H1 (cell line): ENCODE measurements at regions not wholly inside any gene's neighbourhood (a gene's known extent, or its start where the extent isn't known, plus 50 kb on each side); places are given as distances from the start of the nearest gene placed in this dataset.

Experiments used
- CTBP2 ChIP-seq: IDR thresholded peaks from 2 replicates; pipeline ENCODE4 v1.7.0; 2011; ENCODE audit warnings: borderline replicate concordance, mild to moderate bottlenecking, moderate library complexity, mixed read lengths, low read length; ENCODE audit not compliant: insufficient read depth, insufficient read length
- RBBP5 ChIP-seq: IDR thresholded peaks from 2 replicates; pipeline ENCODE4 v1.7.1; 2012; ENCODE audit warnings: low read depth, mild to moderate bottlenecking, inconsistent platforms, low read length, moderate library complexity, borderline replicate concordance
- SP2 ChIP-seq: IDR thresholded peaks from 2 replicates; pipeline ENCODE4 v1.6.1; 2012; ENCODE audit warnings: mild to moderate bottlenecking, low read length, inconsistent platforms
- SRF ChIP-seq: IDR thresholded peaks from 2 replicates; pipeline ENCODE4 v1.6.1; 2011; ENCODE audit warnings: mild to moderate bottlenecking, low read depth, low read length, moderate library complexity
- TCF12 ChIP-seq: IDR thresholded peaks from 2 replicates; pipeline ENCODE4 v1.6.1; 2011; ENCODE audit warnings: low read depth, mild to moderate bottlenecking, low read length
- ZNF274 ChIP-seq: IDR thresholded peaks from 2 replicates; pipeline ENCODE4 v1.7.0; 2012; ENCODE audit warnings: low read length, borderline replicate concordance; ENCODE audit errors: extremely low read depth

- TF ChIP-seq RBBP5 (no peak), TCF12 (no peak), CTBP2 (no peak), SP2 (no peak), ZNF274 (no peak), SRF (no peak)
Observed at GRCh38 chr5:105730982-105731381, 1939.8 kb downstream of the EFNA5 start (continued).
